K562 (cell line): ENCODE measurements at regions not wholly inside any gene's neighbourhood (a gene's known extent, or its start where the extent isn't known, plus 50 kb on each side); places are given as distances from the start of the nearest gene placed in this dataset.

Experiments
- CC2D1A ChIP-seq: fragments of 450-650 bp; IDR thresholded peaks from 2 replicates; pipeline ENCODE4 v1.6.1; 2017; ENCODE audit warnings: mild to moderate bottlenecking
- FOXJ3 ChIP-seq: sonication (generic); formaldehyde crosslinking; IDR thresholded peaks from 2 replicates; pipeline ENCODE4 v1.4.0; 2020; ENCODE audit warnings: mild to moderate bottlenecking, missing genetic modification reagents
- KHSRP ChIP-seq: fragments of 450-650 bp; IDR thresholded peaks from 2 replicates; pipeline ENCODE4 v1.6.1; 2017
- TF ChIP-seq, protein P1 (sequence below), 3 experiments: IDR thresholded peaks in 2 of 3; conservative IDR thresholded peaks in 1 of 3; 2 replicates each; pipeline ENCODE4 v1.5.1; 2011 to 2012; ENCODE audit warnings: low read length in 3 of 3, mild to moderate bottlenecking in 3 of 3, control low read depth in 2 of 3, improper control_type of control experiment in 1 of 3, inconsistent platforms in 1 of 3, low read depth in 1 of 3, mixed read lengths in 1 of 3, moderate library complexity in 1 of 3; ENCODE audit not compliant: insufficient read depth in 2 of 3

- TF ChIP-seq CC2D1A (no peak), KHSRP (no peak), FOXJ3 (CRISPR knock-in tag) (no peak)
- TF ChIP-seq, protein P1, sequence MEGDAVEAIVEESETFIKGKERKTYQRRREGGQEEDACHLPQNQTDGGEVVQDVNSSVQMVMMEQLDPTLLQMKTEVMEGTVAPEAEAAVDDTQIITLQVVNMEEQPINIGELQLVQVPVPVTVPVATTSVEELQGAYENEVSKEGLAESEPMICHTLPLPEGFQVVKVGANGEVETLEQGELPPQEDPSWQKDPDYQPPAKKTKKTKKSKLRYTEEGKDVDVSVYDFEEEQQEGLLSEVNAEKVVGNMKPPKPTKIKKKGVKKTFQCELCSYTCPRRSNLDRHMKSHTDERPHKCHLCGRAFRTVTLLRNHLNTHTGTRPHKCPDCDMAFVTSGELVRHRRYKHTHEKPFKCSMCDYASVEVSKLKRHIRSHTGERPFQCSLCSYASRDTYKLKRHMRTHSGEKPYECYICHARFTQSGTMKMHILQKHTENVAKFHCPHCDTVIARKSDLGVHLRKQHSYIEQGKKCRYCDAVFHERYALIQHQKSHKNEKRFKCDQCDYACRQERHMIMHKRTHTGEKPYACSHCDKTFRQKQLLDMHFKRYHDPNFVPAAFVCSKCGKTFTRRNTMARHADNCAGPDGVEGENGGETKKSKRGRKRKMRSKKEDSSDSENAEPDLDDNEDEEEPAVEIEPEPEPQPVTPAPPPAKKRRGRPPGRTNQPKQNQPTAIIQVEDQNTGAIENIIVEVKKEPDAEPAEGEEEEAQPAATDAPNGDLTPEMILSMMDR (IDR thresholded peaks at IDR 0.05 in 2 of 3, conservative IDR thresholded peaks at IDR 0.05 in 1 of 3; ENCODE audit: insufficient read depth in 2 of 3, low read depth in 1 of 3, low read length in 3 of 3) = no peak
Measured at GRCh38 chr16:85989376-85989775, 90.4 kb downstream of the IRF8 start.
